Ovary (tissue), 3 donors: ENCODE measurements at regions not wholly inside any gene's neighbourhood (a gene's known extent, or its start where the extent isn't known, plus 50 kb on each side); places are given as distances from the start of the nearest gene placed in this dataset.

ENCODE experiments used
- CTCF ChIP-seq, 3 donors: fragments of 450-650 bp in 2 of 3; fragments of 200-600 bp in 1 of 3; IDR thresholded peaks; one replicate each; pipeline versions ENCODE4 v1.5.1 to v1.8.0; 2016 to 2022; ENCODE audit warnings: antibody characterized with exemption in 3 of 3, mild to moderate bottlenecking in 1 of 3
- EP300 ChIP-seq: sonication (generic); formaldehyde crosslinking; IDR thresholded peaks from one replicate; pipeline ENCODE4 v1.6.1; 2017; ENCODE audit warnings: antibody characterized with exemption
- POLR2A ChIP-seq: fragments of 450-650 bp; IDR thresholded peaks from one replicate; pipeline ENCODE4 v1.6.1; 2017; ENCODE audit warnings: antibody characterized with exemption, mild to moderate bottlenecking, moderate library complexity
- donor health status: DM: no; HTN: no; CAD: no.

GRCh38 chr3:55320928-55321327 is 166.2 kb downstream of the WNT5A start:
- TF ChIP-seq POLR2A = no peak
- no peak for TF ChIP-seq CTCF (IDR thresholded peaks at IDR 0.05)
- no peak for TF ChIP-seq EP300
